ENCODE measurements at regions not wholly inside any gene's neighbourhood (a gene's known extent, or its start where the extent isn't known, plus 50 kb on each side); places are given as distances from the start of the nearest gene placed in this dataset.

- no peak overlapping the region for H3K27ac ChIP-seq (ENCODE audit: low read length)
- H3K36me3 ChIP-seq (replicated peaks; ENCODE audit: low read depth, low read length): no peaks in the 10 kb centered on the region
- no peaks in the 10 kb centered on the region for H3K79me2 ChIP-seq (ENCODE audit: low read length)
- H4K20me1 ChIP-seq (ENCODE audit: insufficient read depth, low read length): no peaks in the 10 kb centered on the region
- no peaks in the 10 kb centered on the region for H3K27me3 ChIP-seq (ENCODE audit: low read depth, low read length)
- no peak overlapping the region for H3K4me2 ChIP-seq (ENCODE audit: low read length)
- no peak for TF ChIP-seq EZH2phosphoT487 (IDR thresholded peaks at IDR 0.05; ENCODE audit: low read depth)
- TF ChIP-seq, protein P1, sequence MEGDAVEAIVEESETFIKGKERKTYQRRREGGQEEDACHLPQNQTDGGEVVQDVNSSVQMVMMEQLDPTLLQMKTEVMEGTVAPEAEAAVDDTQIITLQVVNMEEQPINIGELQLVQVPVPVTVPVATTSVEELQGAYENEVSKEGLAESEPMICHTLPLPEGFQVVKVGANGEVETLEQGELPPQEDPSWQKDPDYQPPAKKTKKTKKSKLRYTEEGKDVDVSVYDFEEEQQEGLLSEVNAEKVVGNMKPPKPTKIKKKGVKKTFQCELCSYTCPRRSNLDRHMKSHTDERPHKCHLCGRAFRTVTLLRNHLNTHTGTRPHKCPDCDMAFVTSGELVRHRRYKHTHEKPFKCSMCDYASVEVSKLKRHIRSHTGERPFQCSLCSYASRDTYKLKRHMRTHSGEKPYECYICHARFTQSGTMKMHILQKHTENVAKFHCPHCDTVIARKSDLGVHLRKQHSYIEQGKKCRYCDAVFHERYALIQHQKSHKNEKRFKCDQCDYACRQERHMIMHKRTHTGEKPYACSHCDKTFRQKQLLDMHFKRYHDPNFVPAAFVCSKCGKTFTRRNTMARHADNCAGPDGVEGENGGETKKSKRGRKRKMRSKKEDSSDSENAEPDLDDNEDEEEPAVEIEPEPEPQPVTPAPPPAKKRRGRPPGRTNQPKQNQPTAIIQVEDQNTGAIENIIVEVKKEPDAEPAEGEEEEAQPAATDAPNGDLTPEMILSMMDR (IDR thresholded peaks at IDR 0.05; ENCODE audit: low read depth, low read length): no peak
- H3K9me3 ChIP-seq (ENCODE audit: insufficient read depth, low read length): no peaks in the 10 kb centered on the region
- H3K9ac ChIP-seq (ENCODE audit: low read length): no peak overlapping the region
- no peak overlapping the region for H2AFZ ChIP-seq (ENCODE audit: low read depth, low read length)
- H3K4me3 ChIP-seq (ENCODE audit: low read length): no peak overlapping the region
- H3K4me1 ChIP-seq (ENCODE audit: low read length): no peaks in the 10 kb centered on the region
These were observed 167.1 kb downstream of the ACTL7B start for GRCh38 chr9:108688676-108689075.

DNA sequence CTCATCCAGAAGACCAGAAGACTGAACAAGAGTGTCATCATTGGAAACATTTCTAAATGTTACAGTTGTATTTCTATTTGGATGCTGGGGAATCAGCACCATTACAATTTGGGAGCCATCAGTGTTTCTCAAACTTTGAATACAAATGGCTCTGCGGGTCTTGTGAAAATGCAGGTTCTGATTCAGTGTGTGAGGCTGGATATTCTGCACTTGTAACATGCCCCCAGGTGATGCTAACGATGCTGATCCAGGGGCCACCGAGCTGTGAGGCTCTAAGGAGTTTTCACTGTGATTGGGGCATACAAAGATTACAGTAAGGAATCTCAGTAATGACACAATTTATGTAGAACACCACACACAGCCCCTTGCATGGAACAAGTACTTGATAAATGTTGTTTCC lies 167.7 kb downstream of the ACTL7B start:
- Histone ChIP-seq H3K79me2 (ENCODE audit: low read length) (no peaks in the 10 kb centered on the region), H3K9me3 (ENCODE audit: insufficient read depth, low read length) (no peaks in the 10 kb centered on the region), H3K27me3 (ENCODE audit: low read depth, low read length) (no peaks in the 10 kb centered on the region), H3K9ac (ENCODE audit: low read length) (no peak overlapping the region), H3K4me1 (ENCODE audit: low read length) (no peaks in the 10 kb centered on the region), H3K36me3 (replicated peaks; ENCODE audit: low read depth, low read length) (no peaks in the 10 kb centered on the region), H3K4me3 (ENCODE audit: low read length) (no peak overlapping the region), H4K20me1 (ENCODE audit: insufficient read depth, low read length) (no peaks in the 10 kb centered on the region), H3K27ac (ENCODE audit: low read length) (no peak overlapping the region), H3K4me2 (ENCODE audit: low read length) (no peak overlapping the region), H2AFZ (ENCODE audit: low read depth, low read length) (no peak overlapping the region)
- TF ChIP-seq, protein P1 (IDR thresholded peaks at IDR 0.05; ENCODE audit: low read depth, low read length): no peak
- TF ChIP-seq EZH2phosphoT487 (IDR thresholded peaks at IDR 0.05; ENCODE audit: low read depth): no peak

GRCh38 chr9:108687006-108687987 lies 168.5 kb downstream of the ACTL7B start:
- Histone ChIP-seq H3K27ac (ENCODE audit: low read length) (no peak overlapping the region), H3K9me3 (ENCODE audit: insufficient read depth, low read length) (no peaks in the 10 kb centered on the region), H2AFZ (ENCODE audit: low read depth, low read length) (no peak overlapping the region), H4K20me1 (ENCODE audit: insufficient read depth, low read length) (no peaks in the 10 kb centered on the region), H3K27me3 (ENCODE audit: low read depth, low read length) (no peaks in the 10 kb centered on the region), H3K9ac (ENCODE audit: low read length) (no peak overlapping the region), H3K79me2 (ENCODE audit: low read length) (no peaks in the 10 kb centered on the region), H3K36me3 (replicated peaks; ENCODE audit: low read depth, low read length) (no peaks in the 10 kb centered on the region), H3K4me1 (ENCODE audit: low read length) (no peaks in the 10 kb centered on the region), H3K4me2 (ENCODE audit: low read length) (no peak overlapping the region), H3K4me3 (ENCODE audit: low read length) (no peak overlapping the region)
- no peak for TF ChIP-seq EZH2phosphoT487 (IDR thresholded peaks at IDR 0.05; ENCODE audit: low read depth)
- TF ChIP-seq, protein P1 (IDR thresholded peaks at IDR 0.05; ENCODE audit: low read depth, low read length): no peak

GRCh38 chr9:108684288-108685025 lies 171.3 kb downstream of the ACTL7B start:
- H3K4me3 ChIP-seq (ENCODE audit: low read length): no peak overlapping the region
- H2AFZ ChIP-seq (ENCODE audit: low read depth, low read length): no peak overlapping the region
- no peaks in the 10 kb centered on the region for H4K20me1 ChIP-seq (ENCODE audit: insufficient read depth, low read length)
- H3K9ac ChIP-seq (ENCODE audit: low read length): no peak overlapping the region
- no peaks in the 10 kb centered on the region for H3K27me3 ChIP-seq (ENCODE audit: low read depth, low read length)
- no peaks in the 10 kb centered on the region for H3K79me2 ChIP-seq (ENCODE audit: low read length)
- no peak overlapping the region for H3K4me2 ChIP-seq (ENCODE audit: low read length)
- TF ChIP-seq, protein P1 (IDR thresholded peaks at IDR 0.05; ENCODE audit: low read depth, low read length): no peak
- TF ChIP-seq EZH2phosphoT487 (IDR thresholded peaks at IDR 0.05; ENCODE audit: low read depth): no peak
- no peak overlapping the region for H3K27ac ChIP-seq (ENCODE audit: low read length)
- no peaks in the 10 kb centered on the region for H3K36me3 ChIP-seq (replicated peaks; ENCODE audit: low read depth, low read length)
- H3K4me1 ChIP-seq (ENCODE audit: low read length): no peaks in the 10 kb centered on the region
- no peaks in the 10 kb centered on the region for H3K9me3 ChIP-seq (ENCODE audit: insufficient read depth, low read length)
